ACHN (cell line): ENCODE measurements at regions not wholly inside any gene's neighbourhood (a gene's known extent, or its start where the extent isn't known, plus 50 kb on each side); places are given as distances from the start of the nearest gene placed in this dataset.

Source experiments
- DNase-seq: peaks from one replicate; pipeline ENCODE4 v3.0.0-alpha.2; 2015
- in situ Hi-C: cut with HindIII; loops from 2 replicates; pipeline ENCODE4 v1.10.0; 2017; ENCODE audit warnings: low sequenced_read_pairs, low pct_ligation_motif_present, low pct_unique_long_range_greater_than_20kb

- no peak for DNase-seq
- in situ Hi-C loops, result no loop called here
Measured at GRCh38 chr15:77557564-77557963, 75.1 kb downstream of the LINGO1 start.

- DNase-seq, result no peak
- in situ Hi-C loops, result no loop called here
Measured at GRCh38 chr15:77557144-77557543, 75.6 kb downstream of the LINGO1 start.

- in situ Hi-C loops, result no loop called here
- DNase-seq, result no peak
Measured at GRCh38 chr15:77556622-77557021, 76.1 kb downstream of the LINGO1 start.

- in situ Hi-C loops, result no loop called here
Measured at GRCh38 chr15:77555232-77555631, 77.5 kb downstream of the LINGO1 start.

GRCh38 chr15:77554306-77555080, 78.2 kb downstream of the LINGO1 start:
- in situ Hi-C loops, result no loop called here
- no peak for DNase-seq

More at GRCh38 chr15:77555232-77555631, 77.5 kb downstream of the LINGO1 start:
- DNase-seq, result no peak

GRCh38 chr15:77553695-77554094, 79.0 kb downstream of the LINGO1 start:
- in situ Hi-C loops, result no loop called here
- DNase-seq, result no peak

GRCh38 chr15:77553257-77553656, 79.5 kb downstream of the LINGO1 start:
- in situ Hi-C loops, result no loop called here
- no peak for DNase-seq

- no peak for DNase-seq
- in situ Hi-C loops, result no loop called here
Measured at GRCh38 chr15:77552066-77552465, 80.6 kb downstream of the LINGO1 start.

GRCh38 chr15:77550301-77551251, 82.1 kb downstream of the LINGO1 start:
- DNase-seq, result no peak
- in situ Hi-C loops, result no loop called here

- DNase-seq, result no peak
- in situ Hi-C loops, result loop anchor here (25.0 kb wide), 1 partner anchor 437 kb away; no protein-coding TSS in a partner anchor
Measured at GRCh38 chr15:77549576-77550288, 83.0 kb downstream of the LINGO1 start.

- DNase-seq, result no peak
- in situ Hi-C loops, result loop anchor here (25.0 kb wide), 1 partner anchor 437 kb away; no protein-coding TSS in a partner anchor
Measured at GRCh38 chr15:77548589-77549557, 83.8 kb downstream of the LINGO1 start.

- in situ Hi-C loops, result loop anchor here (25.0 kb wide), 1 partner anchor 436 kb away; no protein-coding TSS in a partner anchor
Measured at GRCh38 chr15:77547801-77548588, 84.7 kb downstream of the LINGO1 start.

GRCh38 chr15:77546870-77547269, 85.8 kb downstream of the LINGO1 start:
- DNase-seq, result no peak
- in situ Hi-C loops, result loop anchor here (25.0 kb wide), 1 partner anchor 435 kb away; no protein-coding TSS in a partner anchor

More at GRCh38 chr15:77547801-77548588, 84.7 kb downstream of the LINGO1 start:
- DNase-seq, result no peak

GRCh38 chr15:77546050-77546501, 86.6 kb downstream of the LINGO1 start:
- in situ Hi-C loops, result loop anchor here (25.0 kb wide), 1 partner anchor 434 kb away; no protein-coding TSS in a partner anchor
- DNase-seq, result peak; percentile 53

- in situ Hi-C loops, result loop anchor here (25.0 kb wide), 1 partner anchor 433 kb away; no protein-coding TSS in a partner anchor
- DNase-seq, result no peak
Measured at GRCh38 chr15:77545058-77545457, 87.7 kb downstream of the LINGO1 start.

- DNase-seq, result no peak
- in situ Hi-C loops, result loop anchor here (25.0 kb wide), 1 partner anchor 432 kb away; no protein-coding TSS in a partner anchor
Measured at GRCh38 chr15:77544162-77544561, 88.5 kb downstream of the LINGO1 start.
